ENCODE measurements at regions not wholly inside any gene's neighbourhood (a gene's known extent, or its start where the extent isn't known, plus 50 kb on each side); places are given as distances from the start of the nearest gene placed in this dataset.

DNA sequence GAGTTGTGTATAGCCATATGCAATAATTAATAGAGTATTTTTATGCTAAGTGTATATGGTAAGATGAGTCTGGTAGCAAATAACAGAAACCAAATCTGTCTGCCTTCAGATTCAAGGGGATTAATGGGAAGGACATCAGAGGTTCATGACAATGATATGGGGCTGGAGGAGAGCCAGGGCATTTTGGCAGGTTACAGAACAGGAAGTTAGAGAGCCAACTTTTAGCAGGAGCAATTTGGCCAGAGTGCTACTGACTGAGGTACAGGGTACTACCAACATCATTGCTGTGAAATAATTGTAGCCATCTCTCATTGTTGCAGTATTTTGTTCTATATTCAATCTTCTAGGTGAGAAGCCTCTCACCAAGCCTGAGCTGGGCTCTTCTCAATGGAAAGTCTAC is 210.9 kb upstream of the FAM47A start:
- no peak for ATAC-seq
- no peak for FAIRE-seq

GRCh38 chrX:34341814-34342213 is 209.7 kb upstream of the FAM47A start:
- no peak for ATAC-seq
- no peak overlapping the region for H3K4me2 ChIP-seq (ENCODE audit: insufficient read depth, low read length)
- no peak overlapping the region for H2AFZ ChIP-seq (ENCODE audit: low read depth, low read length)
- H3K4me1 ChIP-seq (replicated peaks in 1 of 2; ENCODE audit: control insufficient read depth in 2 of 2, insufficient read depth in 2 of 2, low read length in 2 of 2), result no peaks in the 10 kb centered on the region
- no peaks in the 10 kb centered on the region for H3K9me1 ChIP-seq (ENCODE audit: control insufficient read depth, insufficient read depth, low read length)
- ChIA-PET CTCF (ENCODE audit: low intra/inter-chr PET ratio) (no interaction called here), POLR2A (no interaction called here)
- H4K20me1 ChIP-seq (replicated peaks; ENCODE audit: control insufficient read depth, insufficient read depth, low read length), result no peaks in the 10 kb centered on the region
- H3K27ac ChIP-seq (ENCODE audit: extremely low read depth, low read depth, low read length), result no peak overlapping the region
- in situ Hi-C loops (cut with MboI) (no loop called here), intact Hi-C loops (cut with micrococcal nuclease) (no loop called here)
- H3K9me3 ChIP-seq (replicated peaks; ENCODE audit: control insufficient read depth, insufficient read depth, low read depth, low read length), result no peaks in the 10 kb centered on the region
- H3K79me2 ChIP-seq (ENCODE audit: control insufficient read depth, insufficient read depth, low read length), result no peaks in the 10 kb centered on the region
- FAIRE-seq, result no peak
- WGBS (ENCODE audit: insufficient coverage, low coverage, missing lambda C conversion rate), result 0% methylated on average over 2 of the region's 4 CpGs
- no peaks in the 10 kb centered on the region for H3K36me3 ChIP-seq (ENCODE audit: control insufficient read depth, insufficient read depth, low read length)
- no peaks in the 10 kb centered on the region for H3K27me3 ChIP-seq (ENCODE audit: control insufficient read depth in 2 of 2, insufficient read depth in 2 of 2, low read length in 2 of 2)
- BruUV-seq (replicated peaks), result no TSS peak
- no peak overlapping the region for H3K4me3 ChIP-seq
- DNase-seq (ENCODE audit: extremely low read depth in 1 of 4, low spot score in 3 of 4), result no peak
- H3K9ac ChIP-seq (ENCODE audit: insufficient read depth in 1 of 2, low read depth in 2 of 2, low read length in 2 of 2), result no peak overlapping the region
- TF ChIP-seq, protein P1, sequence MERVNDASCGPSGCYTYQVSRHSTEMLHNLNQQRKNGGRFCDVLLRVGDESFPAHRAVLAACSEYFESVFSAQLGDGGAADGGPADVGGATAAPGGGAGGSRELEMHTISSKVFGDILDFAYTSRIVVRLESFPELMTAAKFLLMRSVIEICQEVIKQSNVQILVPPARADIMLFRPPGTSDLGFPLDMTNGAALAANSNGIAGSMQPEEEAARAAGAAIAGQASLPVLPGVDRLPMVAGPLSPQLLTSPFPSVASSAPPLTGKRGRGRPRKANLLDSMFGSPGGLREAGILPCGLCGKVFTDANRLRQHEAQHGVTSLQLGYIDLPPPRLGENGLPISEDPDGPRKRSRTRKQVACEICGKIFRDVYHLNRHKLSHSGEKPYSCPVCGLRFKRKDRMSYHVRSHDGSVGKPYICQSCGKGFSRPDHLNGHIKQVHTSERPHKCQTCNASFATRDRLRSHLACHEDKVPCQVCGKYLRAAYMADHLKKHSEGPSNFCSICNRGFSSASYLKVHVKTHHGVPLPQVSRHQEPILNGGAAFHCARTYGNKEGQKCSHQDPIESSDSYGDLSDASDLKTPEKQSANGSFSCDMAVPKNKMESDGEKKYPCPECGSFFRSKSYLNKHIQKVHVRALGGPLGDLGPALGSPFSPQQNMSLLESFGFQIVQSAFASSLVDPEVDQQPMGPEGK (CRISPR knock-in tag; IDR thresholded peaks at IDR 0.05; ENCODE audit: borderline replicate concordance), result no peak
- TF ChIP-seq RB1 (IDR thresholded peaks at IDR 0.05; ENCODE audit: low read depth) (no peak), ZNF766 (CRISPR knock-in tag; conservative IDR thresholded peaks at IDR 0.05) (no peak), KDM5B (IDR thresholded peaks at IDR 0.05; ENCODE audit: insufficient replicate concordance, low read depth, low read length) (no peak), POLR2G (IDR thresholded peaks at IDR 0.05; ENCODE audit: low read depth, low read length) (no peak), FOXJ2 (tag; IDR thresholded peaks at IDR 0.05) (no peak), SRSF7 (optimal IDR thresholded peaks at IDR 0.05; ENCODE audit: low read depth, low read length) (no peak), ZBTB9 (CRISPR knock-in tag; IDR thresholded peaks at IDR 0.05) (no peak), PHF8 (IDR thresholded peaks at IDR 0.05; ENCODE audit: borderline replicate concordance, low read length) (no peak)
- TF ChIP-seq, protein P2, sequence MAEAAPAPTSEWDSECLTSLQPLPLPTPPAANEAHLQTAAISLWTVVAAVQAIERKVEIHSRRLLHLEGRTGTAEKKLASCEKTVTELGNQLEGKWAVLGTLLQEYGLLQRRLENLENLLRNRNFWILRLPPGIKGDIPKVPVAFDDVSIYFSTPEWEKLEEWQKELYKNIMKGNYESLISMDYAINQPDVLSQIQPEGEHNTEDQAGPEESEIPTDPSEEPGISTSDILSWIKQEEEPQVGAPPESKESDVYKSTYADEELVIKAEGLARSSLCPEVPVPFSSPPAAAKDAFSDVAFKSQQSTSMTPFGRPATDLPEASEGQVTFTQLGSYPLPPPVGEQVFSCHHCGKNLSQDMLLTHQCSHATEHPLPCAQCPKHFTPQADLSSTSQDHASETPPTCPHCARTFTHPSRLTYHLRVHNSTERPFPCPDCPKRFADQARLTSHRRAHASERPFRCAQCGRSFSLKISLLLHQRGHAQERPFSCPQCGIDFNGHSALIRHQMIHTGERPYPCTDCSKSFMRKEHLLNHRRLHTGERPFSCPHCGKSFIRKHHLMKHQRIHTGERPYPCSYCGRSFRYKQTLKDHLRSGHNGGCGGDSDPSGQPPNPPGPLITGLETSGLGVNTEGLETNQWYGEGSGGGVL (CRISPR knock-in tag; IDR thresholded peaks at IDR 0.05), result no peak

More for the DNA sequence above, 210.9 kb upstream of the FAM47A start:
- Histone ChIP-seq H3K27ac (ENCODE audit: extremely low read depth, low read depth, low read length) (no peak overlapping the region), H3K9ac (ENCODE audit: insufficient read depth in 1 of 2, low read depth in 2 of 2, low read length in 2 of 2) (no peak overlapping the region), H3K4me3 (no peak overlapping the region), H3K36me3 (ENCODE audit: control insufficient read depth, insufficient read depth, low read length) (no peaks in the 10 kb centered on the region), H3K9me3 (replicated peaks; ENCODE audit: control insufficient read depth, insufficient read depth, low read depth, low read length) (no peaks in the 10 kb centered on the region), H3K27me3 (ENCODE audit: control insufficient read depth in 2 of 2, insufficient read depth in 2 of 2, low read length in 2 of 2) (no peaks in the 10 kb centered on the region), H4K20me1 (replicated peaks; ENCODE audit: control insufficient read depth, insufficient read depth, low read length) (no peaks in the 10 kb centered on the region), H3K79me2 (ENCODE audit: control insufficient read depth, insufficient read depth, low read length) (no peaks in the 10 kb centered on the region), H3K4me1 (replicated peaks in 1 of 2; ENCODE audit: control insufficient read depth in 2 of 2, insufficient read depth in 2 of 2, low read length in 2 of 2) (no peaks in the 10 kb centered on the region), H3K9me1 (ENCODE audit: control insufficient read depth, insufficient read depth, low read length) (no peaks in the 10 kb centered on the region), H2AFZ (ENCODE audit: low read depth, low read length) (no peak overlapping the region), H3K4me2 (ENCODE audit: insufficient read depth, low read length) (no peak overlapping the region)
- in situ Hi-C loops (cut with MboI) (no loop called here), intact Hi-C loops (cut with micrococcal nuclease) (no loop called here)
- POLR2A ChIA-PET, result no interaction called here
- TF ChIP-seq ARNT (IDR thresholded peaks at IDR 0.05), result no peak
- DNase-seq (ENCODE audit: extremely low read depth in 1 of 4, low spot score in 3 of 4), result no peak
- CTCF ChIA-PET (ENCODE audit: low intra/inter-chr PET ratio), result no interaction called here
- BruUV-seq (replicated peaks), result no TSS peak

Data from K562 (cell line).